ENCODE measurements at regions not wholly inside any gene's neighbourhood (a gene's known extent, or its start where the extent isn't known, plus 50 kb on each side); places are given as distances from the start of the nearest gene placed in this dataset.

DNA sequence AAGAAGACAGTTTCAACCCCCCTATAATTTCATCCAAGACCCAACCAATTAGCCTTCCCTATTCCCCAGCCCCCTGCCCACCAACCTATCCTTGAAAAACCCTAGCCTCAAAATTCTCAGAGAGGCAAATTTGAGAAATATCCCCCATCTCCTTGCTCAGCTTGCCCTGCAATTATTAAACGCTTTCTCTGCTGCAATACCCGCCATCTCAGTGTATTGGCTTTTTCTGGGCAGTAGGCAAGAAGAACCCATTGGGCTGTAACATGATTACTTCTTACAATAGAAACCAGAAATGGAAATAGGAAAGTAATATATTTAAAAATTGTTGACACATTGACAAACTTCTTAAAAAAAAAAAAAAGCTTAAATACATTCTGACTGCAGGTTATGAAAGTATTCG is 140.6 kb upstream of the CCDC150 start:
- no peak for TF ChIP-seq POLR2A (IDR thresholded peaks at IDR 0.05)
- TF ChIP-seq, protein P1, sequence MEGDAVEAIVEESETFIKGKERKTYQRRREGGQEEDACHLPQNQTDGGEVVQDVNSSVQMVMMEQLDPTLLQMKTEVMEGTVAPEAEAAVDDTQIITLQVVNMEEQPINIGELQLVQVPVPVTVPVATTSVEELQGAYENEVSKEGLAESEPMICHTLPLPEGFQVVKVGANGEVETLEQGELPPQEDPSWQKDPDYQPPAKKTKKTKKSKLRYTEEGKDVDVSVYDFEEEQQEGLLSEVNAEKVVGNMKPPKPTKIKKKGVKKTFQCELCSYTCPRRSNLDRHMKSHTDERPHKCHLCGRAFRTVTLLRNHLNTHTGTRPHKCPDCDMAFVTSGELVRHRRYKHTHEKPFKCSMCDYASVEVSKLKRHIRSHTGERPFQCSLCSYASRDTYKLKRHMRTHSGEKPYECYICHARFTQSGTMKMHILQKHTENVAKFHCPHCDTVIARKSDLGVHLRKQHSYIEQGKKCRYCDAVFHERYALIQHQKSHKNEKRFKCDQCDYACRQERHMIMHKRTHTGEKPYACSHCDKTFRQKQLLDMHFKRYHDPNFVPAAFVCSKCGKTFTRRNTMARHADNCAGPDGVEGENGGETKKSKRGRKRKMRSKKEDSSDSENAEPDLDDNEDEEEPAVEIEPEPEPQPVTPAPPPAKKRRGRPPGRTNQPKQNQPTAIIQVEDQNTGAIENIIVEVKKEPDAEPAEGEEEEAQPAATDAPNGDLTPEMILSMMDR (IDR thresholded peaks at IDR 0.05): no peak
